AG20443 (cell line): ENCODE measurements at regions not wholly inside any gene's neighbourhood (a gene's known extent, or its start where the extent isn't known, plus 50 kb on each side); places are given as distances from the start of the nearest gene placed in this dataset.

Experiments
- DNase-seq: peaks from one replicate; pipeline ENCODE4 v3.0.0; 2012; ENCODE audit warnings: low spot score, mixed read lengths

- DNase-seq: no peak
These were observed 976.9 kb upstream of the MBL2 start for GRCh38 chr10:53749439-53749838.

GRCh38 chr10:53748319-53748718, 975.7 kb upstream of the MBL2 start:
- DNase-seq: no peak

GRCh38 chr10:53744746-53745145, 972.2 kb upstream of the MBL2 start:
- no peak for DNase-seq

- no peak for DNase-seq
These were observed 971.6 kb upstream of the MBL2 start for GRCh38 chr10:53744176-53744575.

GRCh38 chr10:53737132-53737531, 964.5 kb upstream of the MBL2 start:
- no peak for DNase-seq

- DNase-seq: no peak
These were observed 954.3 kb upstream of the MBL2 start for GRCh38 chr10:53726921-53727320.

- no peak for DNase-seq
These were observed 952.0 kb upstream of the MBL2 start for GRCh38 chr10:53724581-53724980.

GRCh38 chr10:53719658-53720057, 947.1 kb upstream of the MBL2 start:
- no peak for DNase-seq

- no peak for DNase-seq
These were observed 943.6 kb upstream of the MBL2 start for GRCh38 chr10:53716156-53716555.

- DNase-seq: no peak
These were observed 940.8 kb upstream of the MBL2 start for GRCh38 chr10:53713431-53713830.

GRCh38 chr10:53702489-53702888, 929.9 kb upstream of the MBL2 start:
- no peak for DNase-seq

- DNase-seq: no peak
These were observed 928.6 kb upstream of the MBL2 start for GRCh38 chr10:53701213-53701612.

GRCh38 chr10:53700278-53700677, 927.7 kb upstream of the MBL2 start:
- DNase-seq: no peak

- no peak for DNase-seq
These were observed 927.1 kb upstream of the MBL2 start for GRCh38 chr10:53699684-53700083.

GRCh38 chr10:53699231-53699630, 926.6 kb upstream of the MBL2 start:
- DNase-seq: no peak

- DNase-seq: no peak
These were observed 924.5 kb upstream of the MBL2 start for GRCh38 chr10:53697038-53697437.

- no peak for DNase-seq
These were observed 918.1 kb upstream of the MBL2 start for GRCh38 chr10:53690524-53691240.

- no peak for DNase-seq
These were observed 915.2 kb upstream of the MBL2 start for GRCh38 chr10:53687800-53688199.

- DNase-seq: no peak
These were observed 910.3 kb upstream of the MBL2 start for GRCh38 chr10:53682885-53683284.

- no peak for DNase-seq
These were observed 909.9 kb upstream of the MBL2 start for GRCh38 chr10:53682458-53682857.

GRCh38 chr10:53679666-53680065, 907.1 kb upstream of the MBL2 start:
- DNase-seq: no peak

- no peak for DNase-seq
These were observed 902.6 kb upstream of the MBL2 start for GRCh38 chr10:53675177-53675576.

- DNase-seq: no peak
These were observed 894.5 kb upstream of the MBL2 start for GRCh38 chr10:53667063-53667462.

GRCh38 chr10:53664282-53665019, 891.9 kb upstream of the MBL2 start:
- no peak for DNase-seq
